ENCODE measurements at regions not wholly inside any gene's neighbourhood (a gene's known extent, or its start where the extent isn't known, plus 50 kb on each side); places are given as distances from the start of the nearest gene placed in this dataset.
"Not testable (repeated sequence)": the region's sequence is repeated elsewhere in the genome, so short reads cannot be mapped to it uniquely, and the experiment has no call there.

DNA sequence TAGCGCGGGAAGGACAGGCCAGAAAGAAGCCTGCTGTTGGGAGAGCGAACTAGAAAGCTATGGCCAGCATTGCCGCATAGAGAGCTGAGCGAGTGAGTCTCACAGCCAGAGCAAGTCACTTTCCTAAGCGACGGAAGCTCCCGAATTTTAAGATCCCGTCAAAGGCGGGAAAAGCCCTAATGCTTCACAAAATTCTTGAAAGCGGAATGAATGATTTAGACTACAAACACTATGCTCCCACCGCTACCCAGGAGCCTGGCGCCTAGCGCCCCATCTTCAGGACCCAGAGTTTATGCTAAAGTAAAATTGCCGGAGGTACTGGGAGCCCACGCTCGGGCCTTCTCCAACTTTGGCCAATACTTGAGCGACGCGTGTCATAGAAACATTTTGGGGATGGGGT lies 409.9 kb upstream of the ESRRG start:
- H3K4me1 Mint-ChIP-seq (ENCODE audit: low read depth), result peaks cover 6% of the 10 kb centered on the region
- H3K27me3 Mint-ChIP-seq (ENCODE audit: low read depth), result peaks cover 49% of the 10 kb centered on the region
- DNase-seq, result no peak
- no peak overlapping the region for H3K27ac Mint-ChIP-seq
- no peak overlapping the region for H3K4me3 Mint-ChIP-seq
- CTCF ChIA-PET, result no interaction called here
- H3K9me3 Mint-ChIP-seq, result no peaks in the 10 kb centered on the region
- no peaks in the 10 kb centered on the region for H3K36me3 Mint-ChIP-seq (ENCODE audit: low read depth)
- intact Hi-C loops (cut with micrococcal nuclease), result no loop called here

DNA sequence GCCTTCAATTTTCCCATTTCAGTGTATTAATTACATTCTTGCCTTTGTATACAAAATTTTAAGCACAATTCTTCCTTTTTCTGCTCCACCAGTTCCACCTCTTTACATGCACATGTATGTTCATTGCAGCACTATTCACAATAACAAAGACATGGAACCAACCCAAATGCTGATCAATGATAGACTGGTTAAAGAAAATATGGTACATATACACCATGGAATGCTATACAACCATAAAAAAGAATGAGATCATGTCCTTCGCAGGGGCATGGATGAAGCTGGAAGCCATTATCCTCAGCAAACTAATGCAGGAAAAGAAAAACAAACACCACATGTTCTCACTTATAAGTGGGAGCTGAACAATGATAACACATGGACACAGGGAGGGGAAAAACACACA lies 400.1 kb upstream of the ESRRG start:
- H3K27ac Mint-ChIP-seq; H3K4me1 Mint-ChIP-seq (ENCODE audit: low read depth); H3K4me3 Mint-ChIP-seq; intact Hi-C loops (cut with micrococcal nuclease); DNase-seq; CTCF ChIA-PET; H3K36me3 Mint-ChIP-seq (ENCODE audit: low read depth); H3K27me3 Mint-ChIP-seq (ENCODE audit: low read depth): not testable (repeated sequence)
- H3K9me3 Mint-ChIP-seq, result peaks cover 11% of the 10 kb centered on the region

DNA sequence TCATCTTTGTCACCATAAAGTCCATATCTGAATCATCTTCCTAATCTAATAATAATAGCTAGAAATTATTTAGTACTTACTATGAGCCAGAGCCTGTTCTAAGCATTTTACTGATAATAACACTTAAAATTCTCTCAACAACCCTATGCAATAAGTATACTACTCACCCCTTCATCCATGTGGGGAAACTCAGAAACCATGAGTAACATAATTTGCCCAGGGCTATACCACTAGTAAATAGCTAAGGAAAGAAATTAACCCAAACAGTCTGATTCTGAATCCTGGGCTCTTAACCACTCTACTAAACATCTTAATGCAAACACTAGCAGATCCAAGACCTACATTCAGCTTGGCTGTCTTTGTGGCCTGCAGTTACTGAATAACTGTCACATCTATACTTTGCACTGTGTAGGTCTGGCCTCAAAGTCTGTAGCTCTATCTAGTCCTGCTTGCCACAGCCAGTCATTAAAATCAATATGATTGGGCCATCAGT lies 394.8 kb upstream of the ESRRG start:
- H3K4me1 Mint-ChIP-seq (ENCODE audit: low read depth), result no peaks in the 10 kb centered on the region

DNA sequence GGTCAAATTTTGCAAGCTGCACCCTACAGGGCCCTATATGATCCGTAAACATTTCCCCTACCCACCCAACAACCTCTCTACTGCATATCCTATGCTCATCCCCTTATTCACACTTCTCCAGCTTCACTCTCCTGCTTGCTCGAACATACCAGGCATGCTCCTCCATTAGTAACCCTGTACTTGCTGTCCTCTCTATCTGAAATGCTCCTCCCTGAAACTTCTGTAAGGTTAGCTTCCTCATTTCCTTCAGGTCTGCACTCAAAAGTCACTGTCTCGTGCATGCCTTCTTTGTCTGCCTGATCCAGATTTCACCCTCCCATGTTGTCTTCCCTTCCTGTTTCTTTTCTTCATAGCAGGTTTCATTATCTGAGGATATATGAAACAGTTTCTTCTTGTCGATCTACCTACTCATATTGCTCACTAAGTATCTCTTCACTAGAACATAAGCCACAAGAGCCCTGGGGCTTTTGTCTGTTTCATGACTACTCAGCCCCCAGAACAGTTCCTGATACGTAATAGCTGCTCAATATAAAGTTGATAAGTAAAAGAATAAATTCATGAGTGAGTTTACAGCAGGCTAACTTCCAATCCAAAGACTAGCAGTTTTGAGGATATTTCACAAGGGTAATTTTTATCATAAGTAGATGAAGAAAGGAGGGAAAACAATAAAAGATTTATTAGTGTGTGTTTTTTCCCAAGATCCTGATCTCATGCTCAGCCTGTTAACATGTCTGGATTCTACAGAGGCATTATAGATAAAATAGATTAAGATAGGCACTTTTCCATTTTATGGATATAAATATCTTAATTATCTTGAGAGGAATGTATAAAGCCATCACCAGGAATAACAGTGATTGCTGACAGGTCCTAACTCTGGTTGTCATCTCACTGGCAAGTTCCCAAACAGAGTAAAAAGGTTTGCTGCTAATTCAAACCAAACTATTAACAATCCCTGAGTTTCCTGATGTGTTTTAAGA lies 392.5 kb upstream of the ESRRG start:
- CTCF ChIA-PET, result no interaction called here
- Mint-ChIP-seq H3K4me1 (ENCODE audit: low read depth) (no peaks in the 10 kb centered on the region), H3K4me3 (no peak overlapping the region), H3K9me3 (peaks cover 4% of the 10 kb centered on the region), H3K27me3 (ENCODE audit: low read depth) (peaks cover 5% of the 10 kb centered on the region), H3K36me3 (ENCODE audit: low read depth) (no peaks in the 10 kb centered on the region), H3K27ac (no peak overlapping the region)
- intact Hi-C loops (cut with micrococcal nuclease), result no loop called here
- DNase-seq, result no peak

More for the DNA sequence above, 394.8 kb upstream of the ESRRG start:
- DNase-seq, result no peak
- intact Hi-C loops (cut with micrococcal nuclease), result no loop called here
- Mint-ChIP-seq H3K4me3 (no peak overlapping the region), H3K9me3 (peaks cover 11% of the 10 kb centered on the region), H3K27me3 (ENCODE audit: low read depth) (peaks cover 5% of the 10 kb centered on the region), H3K27ac (no peak overlapping the region), H3K36me3 (ENCODE audit: low read depth) (no peaks in the 10 kb centered on the region)
- CTCF ChIA-PET, result no interaction called here

DNA sequence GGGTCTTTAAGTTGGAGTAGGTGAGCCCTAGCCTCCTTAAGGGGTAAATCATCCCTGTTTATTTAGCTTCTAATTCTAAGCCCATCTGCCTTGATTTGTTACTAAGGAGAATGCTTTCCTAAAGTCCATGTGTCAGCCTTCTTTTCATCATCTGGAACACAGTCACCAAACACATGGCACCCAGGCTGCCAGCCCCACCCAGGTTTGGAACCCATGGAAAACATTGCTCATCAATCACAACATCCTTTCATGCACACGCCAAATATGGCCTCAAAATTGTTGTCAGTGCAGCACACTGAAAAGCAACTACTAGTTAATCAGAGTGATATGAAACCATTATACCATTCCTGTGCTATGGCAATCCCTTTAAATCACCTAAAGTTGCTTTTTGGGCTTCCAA lies 386.7 kb upstream of the ESRRG start:
- no peak for DNase-seq
- CTCF ChIA-PET, result no interaction called here
- no peaks in the 10 kb centered on the region for H3K27me3 Mint-ChIP-seq (ENCODE audit: low read depth)
- no peak overlapping the region for H3K27ac Mint-ChIP-seq
- no peak overlapping the region for H3K4me3 Mint-ChIP-seq
- H3K4me1 Mint-ChIP-seq (ENCODE audit: low read depth), result no peaks in the 10 kb centered on the region
- peaks cover 3% of the 10 kb centered on the region for H3K9me3 Mint-ChIP-seq
- intact Hi-C loops (cut with micrococcal nuclease), result no loop called here
- H3K36me3 Mint-ChIP-seq (ENCODE audit: low read depth), result no peaks in the 10 kb centered on the region

DNA sequence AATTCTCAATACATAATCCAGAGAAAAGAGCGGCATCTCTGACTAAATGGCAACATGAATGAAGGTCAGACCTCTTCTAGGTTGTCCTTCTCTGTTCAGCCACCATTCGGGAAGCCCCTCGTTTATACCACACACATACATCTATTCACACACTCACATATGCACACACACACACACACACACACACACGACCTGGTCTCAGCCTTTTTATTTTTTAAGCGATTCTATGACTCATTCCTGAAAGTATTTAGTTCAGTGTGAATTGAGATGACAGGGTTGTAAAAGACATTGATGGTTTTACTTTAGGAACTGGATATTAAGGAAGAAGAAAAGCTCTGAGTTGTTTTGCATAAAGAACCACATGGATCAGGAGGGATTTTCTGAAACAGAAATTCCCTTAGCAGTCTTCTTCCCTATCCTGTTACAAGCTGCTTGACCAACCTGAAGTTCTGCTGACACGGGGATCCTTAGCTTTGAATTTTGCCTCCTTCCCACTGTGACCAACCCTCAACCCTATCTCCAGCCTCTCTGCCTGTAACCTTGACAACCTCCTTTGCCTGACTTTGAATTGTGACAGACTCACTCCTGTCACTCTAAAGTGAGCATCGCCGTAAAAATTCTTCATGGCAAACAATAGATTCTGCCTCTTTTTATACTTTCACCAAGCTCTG lies 383.1 kb upstream of the ESRRG start:
- intact Hi-C loops (cut with micrococcal nuclease), result no loop called here
- CTCF ChIA-PET, result no interaction called here
- Mint-ChIP-seq H3K4me1 (ENCODE audit: low read depth) (no peaks in the 10 kb centered on the region), H3K4me3 (no peak overlapping the region), H3K36me3 (ENCODE audit: low read depth) (no peaks in the 10 kb centered on the region), H3K27ac (no peak overlapping the region), H3K27me3 (ENCODE audit: low read depth) (no peaks in the 10 kb centered on the region), H3K9me3 (peaks cover 3% of the 10 kb centered on the region)
- no peak for DNase-seq

DNA sequence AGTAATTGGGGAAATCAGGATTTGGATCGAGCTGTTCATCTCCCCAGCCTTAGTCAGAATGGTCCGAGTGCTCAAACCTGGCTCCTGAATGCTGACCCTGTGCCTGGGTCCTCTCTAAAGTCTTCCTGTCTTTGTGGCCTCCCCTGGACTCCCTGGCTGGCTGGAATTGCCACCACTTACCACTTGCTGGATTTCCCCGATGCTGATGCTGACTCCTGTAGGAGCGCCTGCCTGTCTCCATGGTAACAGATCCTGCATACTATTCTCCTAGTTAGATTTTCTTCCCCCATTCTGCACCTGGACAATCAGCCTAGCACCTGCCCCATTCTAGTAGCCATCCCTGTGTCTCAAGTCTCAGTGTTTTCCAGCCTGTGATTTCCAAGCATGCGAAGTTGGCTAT lies 382.2 kb upstream of the ESRRG start:
- no peaks in the 10 kb centered on the region for H3K4me1 Mint-ChIP-seq (ENCODE audit: low read depth)
- intact Hi-C loops (cut with micrococcal nuclease), result no loop called here

DNA sequence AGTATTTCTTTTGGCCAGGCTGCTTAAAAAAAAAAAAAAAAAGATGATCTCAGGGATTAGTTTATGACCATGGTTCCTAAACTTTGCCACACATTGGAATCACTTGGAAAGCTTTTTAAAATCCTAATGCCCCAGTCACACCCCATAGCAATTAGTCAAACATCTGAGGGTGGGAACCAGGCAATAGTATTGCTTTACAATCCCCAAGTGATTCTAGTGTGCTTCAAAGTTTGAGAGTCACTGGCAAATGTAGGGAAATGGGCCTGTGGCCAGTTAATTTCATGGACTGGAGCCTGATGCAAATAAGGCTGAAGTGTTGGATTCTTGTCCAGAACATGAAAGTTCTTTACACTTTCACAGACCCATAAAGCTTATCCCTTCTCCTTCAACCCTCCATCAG lies 374.6 kb upstream of the ESRRG start:
- Mint-ChIP-seq H3K9me3 (no peaks in the 10 kb centered on the region), H3K27ac (no peak overlapping the region), H3K36me3 (ENCODE audit: low read depth) (no peaks in the 10 kb centered on the region), H3K4me3 (no peak overlapping the region), H3K4me1 (ENCODE audit: low read depth) (no peaks in the 10 kb centered on the region), H3K27me3 (ENCODE audit: low read depth) (peaks cover 9% of the 10 kb centered on the region)
- CTCF ChIA-PET, result no interaction called here
- no peak for DNase-seq
- intact Hi-C loops (cut with micrococcal nuclease), result no loop called here

More for the DNA sequence above, 382.2 kb upstream of the ESRRG start:
- Mint-ChIP-seq H3K27me3 (ENCODE audit: low read depth) (peaks cover 2% of the 10 kb centered on the region), H3K4me3 (no peak overlapping the region), H3K36me3 (ENCODE audit: low read depth) (no peaks in the 10 kb centered on the region), H3K9me3 (peaks cover 3% of the 10 kb centered on the region), H3K27ac (no peak overlapping the region)
- no peak for DNase-seq
- CTCF ChIA-PET, result no interaction called here

DNA sequence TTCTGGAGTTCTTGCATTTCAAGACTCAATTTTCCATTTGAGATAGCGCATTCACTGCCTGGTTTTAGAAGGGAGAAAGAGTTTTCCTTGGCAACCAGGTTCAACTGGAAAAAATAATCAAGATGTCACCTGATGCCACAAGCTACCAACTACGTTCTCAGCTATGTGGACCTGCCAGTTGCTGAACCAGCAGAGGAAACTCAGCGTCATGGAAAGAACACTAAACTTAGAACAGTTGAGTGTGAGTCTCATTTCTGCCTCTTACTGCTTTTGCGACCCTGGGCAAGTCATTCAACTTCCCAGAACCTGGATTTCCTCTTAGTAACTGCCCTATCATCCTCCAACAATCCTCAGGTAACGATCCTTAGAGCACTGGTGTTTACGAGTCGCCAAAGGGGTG lies 373.0 kb upstream of the ESRRG start:
- Mint-ChIP-seq H3K36me3 (ENCODE audit: low read depth) (no peaks in the 10 kb centered on the region), H3K27me3 (ENCODE audit: low read depth) (peaks cover 19% of the 10 kb centered on the region), H3K9me3 (no peaks in the 10 kb centered on the region), H3K27ac (no peak overlapping the region), H3K4me3 (no peak overlapping the region), H3K4me1 (ENCODE audit: low read depth) (no peaks in the 10 kb centered on the region)
- intact Hi-C loops (cut with micrococcal nuclease), result no loop called here
- CTCF ChIA-PET, result no interaction called here
- DNase-seq, result no peak

DNA sequence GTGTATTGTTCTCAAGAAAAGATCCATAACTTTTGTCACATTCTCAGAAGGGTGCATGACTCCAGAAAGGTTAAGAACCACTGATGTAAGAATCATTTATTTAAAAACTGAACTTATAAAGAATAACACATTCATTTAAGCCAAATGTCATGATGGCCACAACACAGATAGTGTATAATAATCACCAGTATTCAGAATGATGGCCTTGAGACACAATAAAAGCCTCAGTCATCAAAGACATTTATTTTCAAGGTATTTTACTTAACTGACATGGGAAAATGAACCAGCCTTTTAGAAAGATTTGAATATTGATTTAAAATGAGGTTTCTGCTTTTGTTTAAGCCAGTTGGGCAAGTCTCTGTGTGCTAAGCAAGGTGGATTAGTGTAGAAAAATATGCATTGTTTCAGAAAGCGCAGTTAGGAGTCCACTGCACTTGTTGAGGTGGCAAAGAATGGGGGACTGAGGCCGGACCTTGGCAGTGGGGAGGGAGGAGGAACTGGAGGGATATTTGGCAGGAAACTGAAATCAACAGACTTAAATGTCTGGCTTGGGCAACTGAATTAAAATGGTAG lies 371.9 kb upstream of the ESRRG start:
- Mint-ChIP-seq H3K4me3 (no peak overlapping the region), H3K4me1 (ENCODE audit: low read depth) (peaks cover 4% of the 10 kb centered on the region), H3K27ac (no peak overlapping the region), H3K27me3 (ENCODE audit: low read depth) (peaks cover 24% of the 10 kb centered on the region), H3K36me3 (ENCODE audit: low read depth) (no peaks in the 10 kb centered on the region), H3K9me3 (no peaks in the 10 kb centered on the region)
- CTCF ChIA-PET, result no interaction called here
- intact Hi-C loops (cut with micrococcal nuclease), result no loop called here
- DNase-seq, result no peak

DNA sequence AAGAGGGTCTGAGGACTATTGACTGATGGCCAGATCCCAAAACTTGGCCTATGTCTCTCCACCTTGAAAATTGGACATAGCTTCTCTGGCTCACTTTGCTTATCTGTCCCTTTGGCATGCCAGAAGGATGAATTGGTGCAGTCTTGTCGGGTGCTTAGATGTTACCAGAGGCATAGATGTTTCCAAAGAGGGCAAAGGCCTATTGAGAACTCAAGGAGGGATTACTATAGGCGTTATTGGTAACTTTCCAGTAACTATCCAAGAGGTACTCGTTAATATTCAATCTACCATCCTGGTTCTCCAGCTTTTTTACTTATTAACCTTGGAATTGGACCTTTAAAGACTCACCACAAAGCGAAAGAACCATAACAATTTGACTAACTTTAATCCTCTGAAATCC lies 368.3 kb upstream of the ESRRG start:
- H3K9me3 Mint-ChIP-seq, result no peaks in the 10 kb centered on the region
- peaks cover 48% of the 10 kb centered on the region for H3K27me3 Mint-ChIP-seq (ENCODE audit: low read depth)
- H3K4me3 Mint-ChIP-seq, result no peak overlapping the region
- intact Hi-C loops (cut with micrococcal nuclease), result no loop called here
- H3K36me3 Mint-ChIP-seq (ENCODE audit: low read depth), result no peaks in the 10 kb centered on the region
- no peak for DNase-seq
- H3K27ac Mint-ChIP-seq, result no peak overlapping the region
- H3K4me1 Mint-ChIP-seq (ENCODE audit: low read depth), result peaks cover 6% of the 10 kb centered on the region
- CTCF ChIA-PET, result no interaction called here

DNA sequence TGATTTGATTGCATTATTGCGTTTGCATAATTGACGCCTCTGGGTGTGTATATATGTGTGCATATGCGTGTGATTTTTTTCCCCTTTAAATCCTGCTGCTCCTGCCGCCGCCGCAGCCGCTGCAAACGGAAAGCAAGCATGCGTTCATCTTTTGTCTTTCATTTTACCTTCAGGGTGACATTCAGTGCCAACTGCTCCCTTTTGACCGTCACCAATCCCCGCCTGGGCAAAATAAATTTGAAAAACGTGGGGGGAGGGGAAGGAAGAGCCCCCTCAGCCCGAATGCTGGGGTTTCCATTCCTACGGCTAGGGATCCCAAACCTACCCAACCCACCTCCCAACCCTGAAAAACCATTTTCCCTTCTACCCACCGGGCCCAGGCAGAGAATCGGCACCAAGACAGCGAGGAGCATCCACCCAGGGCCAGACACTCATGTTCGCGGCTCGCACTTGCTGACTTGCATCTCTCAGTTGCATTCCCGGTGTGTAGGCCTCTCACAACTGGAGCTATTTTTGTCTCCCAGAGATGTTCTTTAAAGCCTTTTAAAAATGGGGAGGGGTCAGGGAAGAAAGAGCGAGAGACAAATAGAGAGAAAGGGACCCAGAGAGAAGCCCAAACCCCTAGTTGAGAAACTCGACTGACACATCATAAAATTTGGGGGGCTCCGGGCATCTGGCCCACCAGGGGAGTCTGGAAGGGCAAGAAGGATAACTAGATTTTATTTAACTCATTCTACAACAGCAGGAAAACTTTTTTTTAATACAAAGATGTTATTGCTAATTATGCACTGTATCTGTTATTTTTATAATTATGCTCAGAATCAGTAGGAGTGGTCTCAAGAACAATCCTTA lies 367.1 kb upstream of the ESRRG start:
- intact Hi-C loops (cut with micrococcal nuclease), result no loop called here
- H3K27me3 Mint-ChIP-seq (ENCODE audit: low read depth), result peaks cover 45% of the 10 kb centered on the region
- H3K9me3 Mint-ChIP-seq, result no peaks in the 10 kb centered on the region
- H3K27ac Mint-ChIP-seq, result no peak overlapping the region
- peaks cover 6% of the 10 kb centered on the region for H3K4me1 Mint-ChIP-seq (ENCODE audit: low read depth)
- no peak overlapping the region for H3K4me3 Mint-ChIP-seq
- H3K36me3 Mint-ChIP-seq (ENCODE audit: low read depth), result no peaks in the 10 kb centered on the region
- DNase-seq, result no peak
- CTCF ChIA-PET, result no interaction called here
